ENCODE measurements at regions not wholly inside any gene's neighbourhood (a gene's known extent, or its start where the extent isn't known, plus 50 kb on each side); places are given as distances from the start of the nearest gene placed in this dataset.
"Not testable (repeated sequence)": the region's sequence is repeated elsewhere in the genome, so short reads cannot be mapped to it uniquely, and the experiment has no call there.

- TF ChIP-seq EZH2 (IDR thresholded peaks at IDR 0.05; ENCODE audit: borderline replicate concordance, low read depth, low read length, poor library complexity, severe bottlenecking) (no peak), CTCF (conservative IDR thresholded peaks at IDR 0.05; ENCODE audit: low read depth, low read length) (no peak)
- no peak for DNase-seq (ENCODE audit: low spot score)
- no peak overlapping the region for H3K27ac ChIP-seq (ENCODE audit: low read depth, low read length, poor library complexity, severe bottlenecking)
- BruUV-seq (replicated peaks): no TSS peak
- CTCF ChIA-PET: no interaction called here
- intact Hi-C loops (cut with micrococcal nuclease; ENCODE audit: unreplicated experiment): no loop called here
- no peaks in the 10 kb centered on the region for H3K36me3 ChIP-seq (ENCODE audit: insufficient read depth, low read length, poor library complexity, severe bottlenecking)
- POLR2A ChIA-PET (ENCODE audit: low non-redundant PET): no interaction called here
- H3K4me3 ChIP-seq (ENCODE audit: low read depth, low read length, poor library complexity, severe bottlenecking): no peak overlapping the region
- no peaks in the 10 kb centered on the region for H3K9me3 ChIP-seq (ENCODE audit: low read depth, low read length, poor library complexity, severe bottlenecking)
- H3K4me1 ChIP-seq (ENCODE audit: insufficient read depth, low read length, poor library complexity, severe bottlenecking): no peaks in the 10 kb centered on the region
- H3K27me3 ChIP-seq (replicated peaks; ENCODE audit: insufficient read depth, low read depth, low read length, poor library complexity): no peaks in the 10 kb centered on the region
Observed at GRCh38 chr19:27815985-27816384, 1397.0 kb downstream of the UQCRFS1 start.

- CTCF ChIA-PET; H3K9me3 ChIP-seq (ENCODE audit: low read depth, low read length, poor library complexity, severe bottlenecking); intact Hi-C loops (cut with micrococcal nuclease; ENCODE audit: unreplicated experiment); H3K4me3 ChIP-seq (ENCODE audit: low read depth, low read length, poor library complexity, severe bottlenecking); H3K27ac ChIP-seq (ENCODE audit: low read depth, low read length, poor library complexity, severe bottlenecking); DNase-seq (ENCODE audit: low spot score); H3K36me3 ChIP-seq (ENCODE audit: insufficient read depth, low read length, poor library complexity, severe bottlenecking); H3K4me1 ChIP-seq (ENCODE audit: insufficient read depth, low read length, poor library complexity, severe bottlenecking); POLR2A ChIA-PET (ENCODE audit: low non-redundant PET); H3K27me3 ChIP-seq (replicated peaks; ENCODE audit: insufficient read depth, low read depth, low read length, poor library complexity); BruUV-seq (replicated peaks): not testable (repeated sequence)
Observed at GRCh38 chr19:27814834-27815233, 1398.1 kb downstream of the UQCRFS1 start.

GRCh38 chr19:27814274-27814673 lies 1398.7 kb downstream of the UQCRFS1 start:
- H3K36me3 ChIP-seq (ENCODE audit: insufficient read depth, low read length, poor library complexity, severe bottlenecking); H3K4me1 ChIP-seq (ENCODE audit: insufficient read depth, low read length, poor library complexity, severe bottlenecking); DNase-seq (ENCODE audit: low spot score); intact Hi-C loops (cut with micrococcal nuclease; ENCODE audit: unreplicated experiment); H3K27ac ChIP-seq (ENCODE audit: low read depth, low read length, poor library complexity, severe bottlenecking); BruUV-seq (replicated peaks); H3K9me3 ChIP-seq (ENCODE audit: low read depth, low read length, poor library complexity, severe bottlenecking); CTCF ChIA-PET; POLR2A ChIA-PET (ENCODE audit: low non-redundant PET); H3K4me3 ChIP-seq (ENCODE audit: low read depth, low read length, poor library complexity, severe bottlenecking); H3K27me3 ChIP-seq (replicated peaks; ENCODE audit: insufficient read depth, low read depth, low read length, poor library complexity): not testable (repeated sequence)

- intact Hi-C loops (cut with micrococcal nuclease; ENCODE audit: unreplicated experiment): no loop called here
- DNase-seq (ENCODE audit: low spot score): no peak
- no peak for TF ChIP-seq CTCF (conservative IDR thresholded peaks at IDR 0.05; ENCODE audit: low read depth, low read length)
- no peak for TF ChIP-seq EZH2 (IDR thresholded peaks at IDR 0.05; ENCODE audit: borderline replicate concordance, low read depth, low read length, poor library complexity, severe bottlenecking)
- no peak overlapping the region for H3K4me3 ChIP-seq (ENCODE audit: low read depth, low read length, poor library complexity, severe bottlenecking)
- no TSS peak for BruUV-seq (replicated peaks)
- no peaks in the 10 kb centered on the region for H3K27me3 ChIP-seq (replicated peaks; ENCODE audit: insufficient read depth, low read depth, low read length, poor library complexity)
- H3K4me1 ChIP-seq (ENCODE audit: insufficient read depth, low read length, poor library complexity, severe bottlenecking): no peaks in the 10 kb centered on the region
- ChIA-PET POLR2A (ENCODE audit: low non-redundant PET) (no interaction called here), CTCF (no interaction called here)
- H3K27ac ChIP-seq (ENCODE audit: low read depth, low read length, poor library complexity, severe bottlenecking): no peak overlapping the region
- no peaks in the 10 kb centered on the region for H3K36me3 ChIP-seq (ENCODE audit: insufficient read depth, low read length, poor library complexity, severe bottlenecking)
- no peaks in the 10 kb centered on the region for H3K9me3 ChIP-seq (ENCODE audit: low read depth, low read length, poor library complexity, severe bottlenecking)
Observed at GRCh38 chr19:27806471-27807070, 1406.4 kb downstream of the UQCRFS1 start.
